Neural cell (in vitro differentiated cells): ENCODE measurements at regions not wholly inside any gene's neighbourhood (a gene's known extent, or its start where the extent isn't known, plus 50 kb on each side); places are given as distances from the start of the nearest gene placed in this dataset.

Experiments
- H2AFZ ChIP-seq: fragments of 200-600, 300-800 bp; sonication (generic), shearing (Covaris generic); 2 replicates; pipeline ENCODE4 v1.6.0; 2014; ENCODE audit warnings: low read depth, mild to moderate bottlenecking, antibody characterized with exemption, low read length, moderate library complexity
- H3F3A ChIP-seq: fragments of 200-600 bp; shearing (Covaris generic); 2 replicates; pipeline ENCODE4 v1.6.1; 2016; ENCODE audit warnings: mild to moderate bottlenecking, moderate library complexity, mixed read lengths, antibody characterized with exemption, low read length; ENCODE audit not compliant: insufficient read depth, poor library complexity, severe bottlenecking
- H3K27ac ChIP-seq: fragments of 200-600, 300-800 bp; sonication (generic), shearing (Covaris generic); 2 replicates; pipeline ENCODE4 v1.5.1; 2014; ENCODE audit warnings: mild to moderate bottlenecking, low read length, moderate library complexity
- H3K27me3 ChIP-seq: fragments of 300-800, 200-600 bp; sonication (generic), shearing (Covaris generic); 2 replicates; pipeline ENCODE4 v1.6.0; 2014; ENCODE audit warnings: mild to moderate bottlenecking, low read depth, low read length, moderate library complexity; ENCODE audit not compliant: insufficient read depth
- H3K36me3 ChIP-seq: fragments of 300-800, 200-600 bp; sonication (generic), shearing (Covaris generic); 2 replicates; pipeline ENCODE4 v1.5.1; 2014; ENCODE audit warnings: mild to moderate bottlenecking, antibody characterized with exemption, low read length, moderate library complexity; ENCODE audit not compliant: insufficient read depth
- H3K4me2 ChIP-seq: fragments of 300-800, 200-600 bp; sonication (generic), shearing (Covaris generic); 2 replicates; pipeline ENCODE4 v1.6.0; 2014; ENCODE audit warnings: mild to moderate bottlenecking, low read length
- H3K4me3 ChIP-seq: fragments of 300-800, 200-600 bp; sonication (generic), shearing (Covaris generic); 2 replicates; pipeline ENCODE4 v1.5.1; 2014; ENCODE audit warnings: mild to moderate bottlenecking, low read length, moderate library complexity
- H3K79me2 ChIP-seq: fragments of 200-600 bp; shearing (Covaris generic); replicated peaks from 2 replicates; pipeline ENCODE4 v1.6.0; 2014; ENCODE audit warnings: mild to moderate bottlenecking, low read length, moderate library complexity; ENCODE audit not compliant: insufficient read depth
- H3K9ac ChIP-seq: fragments of 300-800, 200-600 bp; sonication (generic), shearing (Covaris generic); 2 replicates; pipeline ENCODE4 v1.6.1; 2016; ENCODE audit warnings: mild to moderate bottlenecking, low read length, mixed read lengths
- H3K9me2 ChIP-seq: fragments of 200-600 bp; shearing (Covaris generic); 2 replicates; pipeline ENCODE4 v1.6.1; 2016; ENCODE audit warnings: mild to moderate bottlenecking, low read length, mixed read lengths; ENCODE audit not compliant: insufficient read depth
- H3K9me3 ChIP-seq: fragments of 200-600, 300-800 bp; sonication (generic), shearing (Covaris generic); 2 replicates; pipeline ENCODE4 v1.6.1; 2016; ENCODE audit warnings: mild to moderate bottlenecking, mixed run types, low read length, moderate library complexity, mixed read lengths
- H4K20me1 ChIP-seq: fragments of 200-600 bp; shearing (Covaris generic); 2 replicates; pipeline ENCODE4 v1.6.1; 2016; ENCODE audit warnings: mild to moderate bottlenecking, mixed run types; ENCODE audit not compliant: insufficient read depth
- EP300 ChIP-seq: fragments of 450-650 bp; conservative IDR thresholded peaks from 2 replicates; pipeline ENCODE4 v1.6.1; 2014; ENCODE audit warnings: antibody characterized with exemption, mild to moderate bottlenecking, moderate library complexity; ENCODE audit not compliant: poor library complexity, severe bottlenecking
- EZH2 ChIP-seq: fragments of 200-600, 300-800 bp; shearing (Covaris generic), sonication (generic); IDR thresholded peaks from 2 replicates; pipeline ENCODE4 v1.6.1; 2014; ENCODE audit warnings: antibody characterized with exemption, low read length, borderline replicate concordance, mild to moderate bottlenecking; ENCODE audit not compliant: insufficient read depth, poor library complexity, severe bottlenecking
- MXI1 ChIP-seq: fragments of 450-650 bp; conservative IDR thresholded peaks from 2 replicates; pipeline ENCODE4 v1.6.1; 2014; ENCODE audit warnings: antibody characterized with exemption, mild to moderate bottlenecking; ENCODE audit not compliant: poor library complexity, severe bottlenecking
- POLR2AphosphoS5 ChIP-seq: IDR thresholded peaks from 2 replicates; pipeline ENCODE4 v1.6.1; 2012
- RAD21 ChIP-seq: fragments of 450-650 bp; conservative IDR thresholded peaks from 2 replicates; pipeline ENCODE4 v1.6.1; 2014; ENCODE audit warnings: antibody characterized with exemption, mild to moderate bottlenecking, moderate library complexity
- REST ChIP-seq: IDR thresholded peaks from 2 replicates; pipeline ENCODE4 v1.6.1; 2012; ENCODE audit warnings: borderline replicate concordance
- SMC3 ChIP-seq: fragments of 450-650 bp; conservative IDR thresholded peaks from 2 replicates; pipeline ENCODE4 v1.6.1; 2014; ENCODE audit warnings: antibody characterized with exemption, mild to moderate bottlenecking, moderate library complexity; ENCODE audit not compliant: poor library complexity
- TAF1 ChIP-seq: IDR thresholded peaks from 2 replicates; pipeline ENCODE4 v1.6.1; 2012; ENCODE audit warnings: low read depth
- TF ChIP-seq, protein P1 (sequence below): fragments of 450-650 bp; IDR thresholded peaks from 2 replicates; pipeline ENCODE4 v1.5.1; 2014; ENCODE audit warnings: antibody characterized with exemption, mild to moderate bottlenecking, moderate library complexity; ENCODE audit not compliant: poor library complexity, severe bottlenecking

DNA sequence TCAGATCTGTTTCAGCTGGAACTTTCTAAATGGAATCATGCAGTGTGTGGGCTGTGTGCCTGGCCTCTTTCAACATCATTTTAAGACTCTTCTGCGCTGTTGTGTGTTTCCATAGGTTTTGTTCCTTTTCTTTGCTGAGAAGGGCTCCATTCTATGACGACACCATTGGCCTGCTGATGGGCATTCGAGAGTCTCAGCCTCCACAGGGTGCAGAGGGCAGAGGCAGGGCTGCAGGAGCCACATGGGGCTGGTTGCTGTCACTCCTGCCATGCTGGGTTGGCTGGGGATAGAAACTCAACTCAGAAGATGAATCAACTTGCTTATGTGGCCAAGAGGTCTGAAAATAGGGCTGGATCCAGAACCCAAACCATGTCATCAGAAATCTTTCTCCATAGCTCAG, 68.5 kb upstream of the SLCO4A1 start:
- no peak overlapping the region for H3K4me2 ChIP-seq
- no peaks in the 10 kb centered on the region for H3K27me3 ChIP-seq
- H3K9me3 ChIP-seq, result no peaks in the 10 kb centered on the region
- H3K79me2 ChIP-seq, result no peaks in the 10 kb centered on the region
- no peaks in the 10 kb centered on the region for H3K36me3 ChIP-seq
- no peaks in the 10 kb centered on the region for H3F3A ChIP-seq
- no peak overlapping the region for H2AFZ ChIP-seq
- no peak overlapping the region for H3K27ac ChIP-seq
- no peak for TF ChIP-seq REST
- no peak for TF ChIP-seq TAF1
- TF ChIP-seq, protein P1, sequence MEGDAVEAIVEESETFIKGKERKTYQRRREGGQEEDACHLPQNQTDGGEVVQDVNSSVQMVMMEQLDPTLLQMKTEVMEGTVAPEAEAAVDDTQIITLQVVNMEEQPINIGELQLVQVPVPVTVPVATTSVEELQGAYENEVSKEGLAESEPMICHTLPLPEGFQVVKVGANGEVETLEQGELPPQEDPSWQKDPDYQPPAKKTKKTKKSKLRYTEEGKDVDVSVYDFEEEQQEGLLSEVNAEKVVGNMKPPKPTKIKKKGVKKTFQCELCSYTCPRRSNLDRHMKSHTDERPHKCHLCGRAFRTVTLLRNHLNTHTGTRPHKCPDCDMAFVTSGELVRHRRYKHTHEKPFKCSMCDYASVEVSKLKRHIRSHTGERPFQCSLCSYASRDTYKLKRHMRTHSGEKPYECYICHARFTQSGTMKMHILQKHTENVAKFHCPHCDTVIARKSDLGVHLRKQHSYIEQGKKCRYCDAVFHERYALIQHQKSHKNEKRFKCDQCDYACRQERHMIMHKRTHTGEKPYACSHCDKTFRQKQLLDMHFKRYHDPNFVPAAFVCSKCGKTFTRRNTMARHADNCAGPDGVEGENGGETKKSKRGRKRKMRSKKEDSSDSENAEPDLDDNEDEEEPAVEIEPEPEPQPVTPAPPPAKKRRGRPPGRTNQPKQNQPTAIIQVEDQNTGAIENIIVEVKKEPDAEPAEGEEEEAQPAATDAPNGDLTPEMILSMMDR, result no peak
- no peak for TF ChIP-seq SMC3
- TF ChIP-seq EZH2, result no peak
- TF ChIP-seq EP300, result no peak
- no peak for TF ChIP-seq RAD21
- no peak for TF ChIP-seq MXI1
- TF ChIP-seq POLR2AphosphoS5, result no peak
- H3K9ac ChIP-seq, result no peak overlapping the region
- no peak overlapping the region for H3K4me3 ChIP-seq
- no peaks in the 10 kb centered on the region for H4K20me1 ChIP-seq
- no peaks in the 10 kb centered on the region for H3K9me2 ChIP-seq

DNA sequence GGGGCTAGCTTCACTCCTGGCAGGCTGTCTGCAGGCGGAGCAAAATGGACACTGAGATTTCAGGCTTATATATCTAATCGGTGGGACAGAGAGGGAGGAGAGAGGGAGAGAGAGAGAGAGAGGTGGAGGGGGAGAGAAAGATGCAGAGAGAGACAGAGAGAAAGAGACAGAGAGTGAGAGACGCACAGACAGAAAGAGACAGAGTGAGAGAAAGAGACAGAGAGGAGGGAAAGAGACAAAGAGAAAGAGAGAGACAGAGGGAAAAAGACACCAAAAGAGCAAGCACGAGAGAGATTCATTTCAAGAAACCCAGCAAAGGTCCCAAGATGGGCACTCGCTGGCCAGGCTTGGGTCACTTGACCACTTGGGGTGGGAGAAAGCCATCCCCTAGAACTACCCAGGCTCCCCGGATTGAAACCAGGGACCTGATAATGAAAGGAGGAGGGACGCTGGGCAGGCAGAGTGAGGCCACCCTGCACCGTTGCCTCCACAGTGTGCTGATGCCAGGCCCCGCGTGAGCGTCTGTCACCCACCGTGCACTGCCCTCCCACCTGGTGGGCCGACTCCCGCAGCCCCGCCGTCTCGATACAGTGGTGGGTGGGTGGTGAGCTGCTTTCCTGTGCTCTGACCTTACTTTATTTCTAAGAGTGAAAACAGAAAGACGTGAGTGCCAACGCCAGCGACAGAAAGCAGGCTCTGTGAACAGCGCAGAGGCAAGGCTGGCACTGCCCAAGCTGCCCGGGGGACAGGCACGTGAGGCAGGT, 67.9 kb upstream of the SLCO4A1 start:
- Histone ChIP-seq H4K20me1 (no peaks in the 10 kb centered on the region), H3K9me3 (no peaks in the 10 kb centered on the region), H3F3A (no peaks in the 10 kb centered on the region), H3K9me2 (no peaks in the 10 kb centered on the region), H3K27ac (no peak overlapping the region), H3K4me2 (no peak overlapping the region), H3K27me3 (no peaks in the 10 kb centered on the region), H2AFZ (no peak overlapping the region), H3K36me3 (no peaks in the 10 kb centered on the region), H3K79me2 (no peaks in the 10 kb centered on the region), H3K9ac (no peak overlapping the region), H3K4me3 (no peak overlapping the region)
- TF ChIP-seq SMC3 (no peak), TAF1 (no peak), REST (no peak), MXI1 (no peak), POLR2AphosphoS5 (no peak), EP300 (no peak), EZH2 (no peak), RAD21 (no peak)
- TF ChIP-seq, protein P1, result no peak
